Tibial nerve (tissue), 4 donors: ENCODE measurements at regions not wholly inside any gene's neighbourhood (a gene's known extent, or its start where the extent isn't known, plus 50 kb on each side); places are given as distances from the start of the nearest gene placed in this dataset.

ENCODE experiments used
- EP300 ChIP-seq, 2 donors: sonication (generic); formaldehyde crosslinking; IDR thresholded peaks; one replicate each; pipeline ENCODE4 v1.6.1; 2017; ENCODE audit warnings: antibody characterized with exemption in 2 of 2, mild to moderate bottlenecking in 1 of 2
- POLR2A ChIP-seq, 2 donors: fragments of 450-650 bp; IDR thresholded peaks; one replicate each; pipeline ENCODE4 v1.6.1; 2017; ENCODE audit warnings: antibody characterized with exemption in 2 of 2, mild to moderate bottlenecking in 2 of 2, moderate library complexity in 2 of 2
- TF ChIP-seq, protein P1 (sequence below), 5 experiments: fragments of 200-600 bp in 3 of 5; fragments of 450-650 bp in 2 of 5; sonication (generic) in 3 of 5; IDR thresholded peaks; one replicate each; pipeline ENCODE4 v1.5.1; 2016 to 2019; ENCODE audit warnings: antibody characterized with exemption in 5 of 5, mild to moderate bottlenecking in 3 of 5, moderate library complexity in 2 of 5

DNA sequence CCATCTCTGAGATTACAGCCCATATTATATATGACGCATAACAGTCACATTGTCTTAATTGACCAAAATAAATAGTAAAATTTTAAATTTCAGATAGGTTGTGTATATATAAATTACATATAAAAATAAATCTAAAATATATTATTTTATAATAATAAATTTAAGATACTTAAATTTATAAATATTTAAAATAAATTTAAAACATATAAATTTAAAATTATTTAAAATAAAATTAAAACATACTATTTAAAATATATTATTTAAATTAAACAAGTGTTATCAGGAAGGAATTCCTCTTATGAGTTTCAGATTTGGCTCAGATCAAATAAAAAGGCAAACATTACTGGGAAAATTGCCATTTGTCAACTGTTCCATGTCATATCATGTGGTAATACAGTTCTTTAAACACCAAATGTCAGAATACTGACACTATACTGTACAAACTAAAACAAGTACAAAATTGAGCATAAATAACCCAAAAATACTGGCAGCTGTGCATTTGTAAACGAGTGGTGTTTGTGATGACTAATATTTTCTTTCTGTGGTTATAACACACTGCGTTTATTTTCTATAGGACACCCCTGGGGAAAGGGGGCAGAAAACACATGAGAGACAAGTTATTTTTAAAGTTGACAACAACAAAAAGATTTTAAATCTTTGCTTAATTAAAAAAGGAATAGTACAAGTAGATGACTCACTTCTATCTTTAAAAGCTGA is 71.3 kb upstream of the DGKB start:
- TF ChIP-seq EP300 (IDR thresholded peaks at IDR 0.05) (no peak), POLR2A (IDR thresholded peaks at IDR 0.05) (no peak)
- TF ChIP-seq, protein P1, sequence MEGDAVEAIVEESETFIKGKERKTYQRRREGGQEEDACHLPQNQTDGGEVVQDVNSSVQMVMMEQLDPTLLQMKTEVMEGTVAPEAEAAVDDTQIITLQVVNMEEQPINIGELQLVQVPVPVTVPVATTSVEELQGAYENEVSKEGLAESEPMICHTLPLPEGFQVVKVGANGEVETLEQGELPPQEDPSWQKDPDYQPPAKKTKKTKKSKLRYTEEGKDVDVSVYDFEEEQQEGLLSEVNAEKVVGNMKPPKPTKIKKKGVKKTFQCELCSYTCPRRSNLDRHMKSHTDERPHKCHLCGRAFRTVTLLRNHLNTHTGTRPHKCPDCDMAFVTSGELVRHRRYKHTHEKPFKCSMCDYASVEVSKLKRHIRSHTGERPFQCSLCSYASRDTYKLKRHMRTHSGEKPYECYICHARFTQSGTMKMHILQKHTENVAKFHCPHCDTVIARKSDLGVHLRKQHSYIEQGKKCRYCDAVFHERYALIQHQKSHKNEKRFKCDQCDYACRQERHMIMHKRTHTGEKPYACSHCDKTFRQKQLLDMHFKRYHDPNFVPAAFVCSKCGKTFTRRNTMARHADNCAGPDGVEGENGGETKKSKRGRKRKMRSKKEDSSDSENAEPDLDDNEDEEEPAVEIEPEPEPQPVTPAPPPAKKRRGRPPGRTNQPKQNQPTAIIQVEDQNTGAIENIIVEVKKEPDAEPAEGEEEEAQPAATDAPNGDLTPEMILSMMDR (IDR thresholded peaks at IDR 0.05), result no peak
